SK-N-SH (cell line): ENCODE measurements at regions not wholly inside any gene's neighbourhood (a gene's known extent, or its start where the extent isn't known, plus 50 kb on each side); places are given as distances from the start of the nearest gene placed in this dataset.

ENCODE experiments used
- CTCF ChIA-PET: fragments of 300-600, 350-600 bp; formaldehyde crosslinking; extraction: SDS; loops from one replicate; lab custom pipeline; 2021; lab: Yijun Ruan, JAX
- POLR2A ChIA-PET: fragments of 350-600 bp; sonication (Branson Sonifier 250); formaldehyde crosslinking; extraction: SDS; loops from one replicate; lab custom pipeline; 2020; ENCODE audit warnings: antibody characterized with exemption, inconsistent platforms; lab: Yijun Ruan, JAX
- DNase-seq: peaks from one replicate; pipeline ENCODE4 v3.0.0; 2012
- H2AFZ ChIP-seq: fragments of 200-600 bp; sonication (generic); 2 replicates; pipeline ENCODE4 v1.8.1; 2016; ENCODE audit warnings: antibody characterized with exemption, mild to moderate bottlenecking, low read depth
- H3F3A ChIP-seq: fragments of 200-600 bp; sonication (generic); replicated peaks from 2 replicates; pipeline ENCODE3; 2016; ENCODE audit warnings: antibody characterized with exemption, mild to moderate bottlenecking; ENCODE audit not compliant: insufficient read depth
- H3K27ac ChIP-seq, 2 experiments: fragments of 200-500 bp in 1 of 2; fragments of 200-600 bp in 1 of 2; sonication (Bioruptor generic) in 1 of 2; sonication (generic), shearing (Covaris generic) in 1 of 2; 2 replicates each; pipeline versions ENCODE4 v1.5.1 to v1.6.1; 2014 to 2016; ENCODE audit warnings: low read depth in 2 of 2, inconsistent platforms in 1 of 2, low read length in 1 of 2, mild to moderate bottlenecking in 1 of 2, mixed read lengths in 1 of 2
- H3K27me3 ChIP-seq: fragments of 200-600 bp; sonication (generic), shearing (Covaris generic); 2 replicates; pipeline ENCODE4 v1.6.1; 2016; ENCODE audit warnings: mixed run types; ENCODE audit not compliant: insufficient read depth
- H3K36me3 ChIP-seq, 2 experiments: fragments of 200-500 bp in 1 of 2; fragments of 200-600 bp in 1 of 2; sonication (Bioruptor generic) in 1 of 2; sonication (generic) in 1 of 2; replicated peaks in 1 of 2; 2 replicates each; pipeline versions ENCODE3 to v1.5.1; 2014 to 2016; ENCODE audit warnings: low read length in 1 of 2, mild to moderate bottlenecking in 1 of 2; ENCODE audit not compliant: insufficient read depth in 2 of 2, control insufficient read depth in 1 of 2
- H3K4me1 ChIP-seq, 2 experiments: fragments of 200-500 bp in 1 of 2; fragments of 200-600 bp in 1 of 2; sonication (Bioruptor generic) in 1 of 2; sonication (generic), shearing (Covaris generic) in 1 of 2; 2 replicates each; pipeline versions ENCODE4 v1.5.1 to v1.6.1; 2014 to 2016; ENCODE audit warnings: low read depth in 1 of 2, low read length in 1 of 2, mixed run types in 1 of 2; ENCODE audit not compliant: insufficient read depth in 2 of 2, control insufficient read depth in 1 of 2
- H3K4me2 ChIP-seq: fragments of 200-600 bp; sonication (generic), shearing (Covaris generic); 2 replicates; pipeline ENCODE4 v1.6.1; 2017; ENCODE audit warnings: mixed run types
- H3K4me3 ChIP-seq, 2 experiments: fragments of 200-500 bp in 1 of 2; fragments of 200-600 bp in 1 of 2; sonication (Bioruptor generic) in 1 of 2; sonication (generic), shearing (Covaris generic) in 1 of 2; 2 replicates each; pipeline versions ENCODE4 v1.5.1 to v1.8.1; 2014 to 2016; ENCODE audit warnings: low read depth in 2 of 2, inconsistent platforms in 1 of 2, low read length in 1 of 2, mild to moderate bottlenecking in 1 of 2, mixed read lengths in 1 of 2, moderate library complexity in 1 of 2
- H3K79me2 ChIP-seq: fragments of 200-600 bp; sonication (generic); 2 replicates; pipeline ENCODE4 v1.8.1; 2017; ENCODE audit warnings: mild to moderate bottlenecking; ENCODE audit not compliant: insufficient read depth
- H3K9ac ChIP-seq: fragments of 200-600 bp; sonication (generic); 2 replicates; pipeline ENCODE4 v1.6.1; 2017; ENCODE audit warnings: mixed run types
- H3K9me2 ChIP-seq: fragments of 200-600 bp; sonication (generic); 2 replicates; pipeline ENCODE4 v1.6.1; 2017; ENCODE audit warnings: mixed run types
- H3K9me3 ChIP-seq: fragments of 200-600 bp; sonication (generic); 2 replicates; pipeline ENCODE4 v1.6.1; 2017; ENCODE audit warnings: mixed run types, mild to moderate bottlenecking, moderate library complexity
- H4K20me1 ChIP-seq: fragments of 200-600 bp; sonication (generic); 2 replicates; pipeline ENCODE4 v1.6.1; 2017; ENCODE audit warnings: mild to moderate bottlenecking, mixed run types; ENCODE audit not compliant: insufficient read depth
- CTCF ChIP-seq: fragments of 200-600 bp; sonication (generic); IDR thresholded peaks from 2 replicates; pipeline ENCODE4 v1.6.1; 2017; ENCODE audit warnings: antibody characterized with exemption, mild to moderate bottlenecking, moderate library complexity
- ELF1 ChIP-seq: IDR thresholded peaks from 2 replicates; pipeline ENCODE4 v1.4.0; 2012
- EP300 ChIP-seq, 2 experiments: IDR thresholded peaks; 2 replicates each; pipeline versions ENCODE4 v1.4.0 to v1.6.1; 2012; ENCODE audit warnings: borderline replicate concordance in 1 of 2, low read depth in 1 of 2, low read length in 1 of 2
- FOSL2 ChIP-seq: IDR thresholded peaks from 2 replicates; pipeline ENCODE4 v1.4.0; 2012; ENCODE audit warnings: low read depth, mild to moderate bottlenecking, moderate library complexity, borderline replicate concordance
- FOXJ3 ChIP-seq: sonication (generic); formaldehyde crosslinking; IDR thresholded peaks from 2 replicates; pipeline ENCODE4 v1.5.1; 2020; ENCODE audit warnings: mild to moderate bottlenecking, missing genetic modification reagents
- FOXM1 ChIP-seq: IDR thresholded peaks from 2 replicates; pipeline ENCODE4 v1.4.0; 2012; ENCODE audit warnings: low read depth, mild to moderate bottlenecking
- GABPA ChIP-seq: IDR thresholded peaks from 2 replicates; pipeline ENCODE4 v1.4.0; 2012; ENCODE audit warnings: low read depth, mild to moderate bottlenecking
- GATA2 ChIP-seq: sonication (generic); formaldehyde crosslinking; IDR thresholded peaks from 2 replicates; pipeline ENCODE4 v1.5.0; 2020; ENCODE audit warnings: mild to moderate bottlenecking, missing genetic modification reagents
- IRF3 ChIP-seq: fragments of 150-350 bp; IDR thresholded peaks from 2 replicates; pipeline ENCODE4 v1.6.1; 2016; ENCODE audit warnings: mild to moderate bottlenecking, low read depth, low read length
- MEF2A ChIP-seq: IDR thresholded peaks from 2 replicates; pipeline ENCODE4 v1.4.0; 2012; ENCODE audit warnings: low read depth, borderline replicate concordance
- MXI1 ChIP-seq: IDR thresholded peaks from 2 replicates; pipeline ENCODE4 v1.6.1; 2012; ENCODE audit warnings: mild to moderate bottlenecking, low read depth, low read length, improper control_type of control experiment
- NFIC ChIP-seq: IDR thresholded peaks from 2 replicates; pipeline ENCODE4 v1.4.0; 2012; ENCODE audit warnings: borderline replicate concordance
- NRF1 ChIP-seq: IDR thresholded peaks from 2 replicates; pipeline ENCODE4 v1.6.1; 2012; ENCODE audit warnings: low read depth, mild to moderate bottlenecking, low read length
- PBX3 ChIP-seq: IDR thresholded peaks from 2 replicates; pipeline ENCODE4; 2012
- POLR2AphosphoS5 ChIP-seq: IDR thresholded peaks from 2 replicates; pipeline ENCODE4 v1.6.1; 2012; ENCODE audit warnings: low read depth, low read length
- RCOR1 ChIP-seq: fragments of 150-350 bp; IDR thresholded peaks from 2 replicates; pipeline ENCODE4 v1.6.1; 2017; ENCODE audit warnings: antibody characterized with exemption, low read length
- RFX5 ChIP-seq: IDR thresholded peaks from 2 replicates; pipeline ENCODE4 v1.6.1; 2012; ENCODE audit warnings: mild to moderate bottlenecking, improper control_type of control experiment, low read length
- RXRA ChIP-seq: IDR thresholded peaks from 2 replicates; pipeline ENCODE4 v1.4.0; 2012; ENCODE audit warnings: low read depth, mild to moderate bottlenecking, borderline replicate concordance
- TCF12 ChIP-seq: IDR thresholded peaks from 2 replicates; pipeline ENCODE4 v1.4.0; 2012
- USF2 ChIP-seq: fragments of 150-350 bp; IDR thresholded peaks from 2 replicates; pipeline ENCODE4 v1.6.1; 2017; ENCODE audit warnings: antibody characterized with exemption, low read length, low read depth, borderline replicate concordance
- YY1 ChIP-seq: IDR thresholded peaks from 2 replicates; pipeline ENCODE4 v1.4.0; 2012; ENCODE audit warnings: low read depth, mild to moderate bottlenecking
- WGBS: methylation state at CpG from one replicate; pipeline ENCODE4 v1.1.6; 2017; ENCODE audit warnings: low lambda C conversion rate; 5-methylcytosine and 5-hydroxymethylcytosine counted together

GRCh38 chr9:118457171-118458000 is 753.2 kb downstream of the TLR4 start:
- Histone ChIP-seq H3K36me3 (no peaks in the 10 kb centered on the region), H3K4me2 (no peak overlapping the region), H3K4me3 (no peak overlapping the region), H4K20me1 (no peaks in the 10 kb centered on the region), H2AFZ (no peak overlapping the region), H3K9me2 (no peaks in the 10 kb centered on the region), H3K9ac (no peak overlapping the region), H3K79me2 (no peaks in the 10 kb centered on the region), H3F3A (no peaks in the 10 kb centered on the region), H3K4me1 (no peaks in the 10 kb centered on the region), H3K9me3 (0 out of 2 replicates have a peak, but pooled peaks cover 4% of the 10 kb centered on the region), H3K27me3 (no peaks in the 10 kb centered on the region), H3K27ac (no peak overlapping the region)
- CTCF ChIA-PET: no interaction called here
- TF ChIP-seq GATA2 (CRISPR knock-in tag): no peak
- no peak for TF ChIP-seq NFIC
- TF ChIP-seq FOXM1: no peak
- no peak for TF ChIP-seq RXRA
- no peak for TF ChIP-seq RCOR1
- no peak for TF ChIP-seq IRF3
- POLR2A ChIA-PET: no interaction called here
- no peak for DNase-seq
- 24% methylated on average over 6 of the region's 6 CpGs for WGBS

- POLR2A ChIA-PET: no interaction called here
- DNase-seq: no peak
- H2AFZ ChIP-seq: no peak overlapping the region
- no peaks in the 10 kb centered on the region for H3K36me3 ChIP-seq
- H3K9me3 ChIP-seq: 0 out of 2 replicates have a peak, but pooled peaks cover 4% of the 10 kb centered on the region
- H3K4me1 ChIP-seq: no peaks in the 10 kb centered on the region
- H3K9me2 ChIP-seq: no peaks in the 10 kb centered on the region
- WGBS: 35% methylated on average over 2 of the region's 2 CpGs
- H3K79me2 ChIP-seq: no peaks in the 10 kb centered on the region
- H3K4me2 ChIP-seq: no peak overlapping the region
- H3K27me3 ChIP-seq: no peaks in the 10 kb centered on the region
- no peaks in the 10 kb centered on the region for H4K20me1 ChIP-seq
- no peak overlapping the region for H3K9ac ChIP-seq
- H3K4me3 ChIP-seq: no peak overlapping the region
- no peaks in the 10 kb centered on the region for H3F3A ChIP-seq
- no peak overlapping the region for H3K27ac ChIP-seq
- CTCF ChIA-PET: interaction anchor here (0.7 to 1.0 kb wide), 2 partner anchors 13 to 15 kb away, joined by 3 read pairs; no protein-coding TSS in a partner anchor
- TF ChIP-seq FOSL2 (no peak), MEF2A (no peak), YY1 (no peak), RXRA (no peak), PBX3 (no peak), NRF1 (no peak), GABPA (no peak), TCF12 (no peak), POLR2AphosphoS5 (no peak), IRF3 (no peak), RFX5 (no peak), ELF1 (no peak), CTCF (no peak), USF2 (no peak), FOXJ3 (CRISPR knock-in tag) (no peak), EP300 (IDR thresholded peaks at IDR 0.05; ENCODE audit: borderline replicate concordance in 1 of 2, low read depth in 1 of 2, low read length in 1 of 2) (no peak), MXI1 (no peak)
Measured at GRCh38 chr9:118459913-118460312, 755.7 kb downstream of the TLR4 start.
